ENCODE measurements at regions not wholly inside any gene's neighbourhood (a gene's known extent, or its start where the extent isn't known, plus 50 kb on each side); places are given as distances from the start of the nearest gene placed in this dataset.
A peak's percentile ranks its signal among the peaks of the same experiment; 100 is the strongest.

- TF ChIP-seq ZNF70 (CRISPR knock-in tag; IDR thresholded peaks at IDR 0.05), result no peak
- TF ChIP-seq CSDC2 (CRISPR knock-in tag; IDR thresholded peaks at IDR 0.05), result no peak
- TF ChIP-seq, protein P1, sequence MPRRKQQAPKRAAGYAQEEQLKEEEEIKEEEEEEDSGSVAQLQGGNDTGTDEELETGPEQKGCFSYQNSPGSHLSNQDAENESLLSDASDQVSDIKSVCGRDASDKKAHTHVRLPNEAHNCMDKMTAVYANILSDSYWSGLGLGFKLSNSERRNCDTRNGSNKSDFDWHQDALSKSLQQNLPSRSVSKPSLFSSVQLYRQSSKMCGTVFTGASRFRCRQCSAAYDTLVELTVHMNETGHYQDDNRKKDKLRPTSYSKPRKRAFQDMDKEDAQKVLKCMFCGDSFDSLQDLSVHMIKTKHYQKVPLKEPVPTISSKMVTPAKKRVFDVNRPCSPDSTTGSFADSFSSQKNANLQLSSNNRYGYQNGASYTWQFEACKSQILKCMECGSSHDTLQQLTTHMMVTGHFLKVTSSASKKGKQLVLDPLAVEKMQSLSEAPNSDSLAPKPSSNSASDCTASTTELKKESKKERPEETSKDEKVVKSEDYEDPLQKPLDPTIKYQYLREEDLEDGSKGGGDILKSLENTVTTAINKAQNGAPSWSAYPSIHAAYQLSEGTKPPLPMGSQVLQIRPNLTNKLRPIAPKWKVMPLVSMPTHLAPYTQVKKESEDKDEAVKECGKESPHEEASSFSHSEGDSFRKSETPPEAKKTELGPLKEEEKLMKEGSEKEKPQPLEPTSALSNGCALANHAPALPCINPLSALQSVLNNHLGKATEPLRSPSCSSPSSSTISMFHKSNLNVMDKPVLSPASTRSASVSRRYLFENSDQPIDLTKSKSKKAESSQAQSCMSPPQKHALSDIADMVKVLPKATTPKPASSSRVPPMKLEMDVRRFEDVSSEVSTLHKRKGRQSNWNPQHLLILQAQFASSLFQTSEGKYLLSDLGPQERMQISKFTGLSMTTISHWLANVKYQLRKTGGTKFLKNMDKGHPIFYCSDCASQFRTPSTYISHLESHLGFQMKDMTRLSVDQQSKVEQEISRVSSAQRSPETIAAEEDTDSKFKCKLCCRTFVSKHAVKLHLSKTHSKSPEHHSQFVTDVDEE (CRISPR knock-in tag; IDR thresholded peaks at IDR 0.05), result no peak
- TF ChIP-seq GLIS3 (CRISPR knock-in tag; IDR thresholded peaks at IDR 0.05), result no peak
- TF ChIP-seq ARNTL (CRISPR knock-in tag; IDR thresholded peaks at IDR 0.05; ENCODE audit: borderline replicate concordance, low read depth), result no peak
- no peak for TF ChIP-seq ZFP30 (CRISPR knock-in tag; IDR thresholded peaks at IDR 0.05)
- TF ChIP-seq RARB (CRISPR knock-in tag; IDR thresholded peaks at IDR 0.05), result no peak
- ATAC-seq, result no peak
These were observed 395.7 kb upstream of the PDE3A start for GRCh38 chr12:19972325-19973288.

GRCh38 chr12:19978193-19978592, 390.1 kb upstream of the PDE3A start:
- TF ChIP-seq TCF4 (CRISPR knock-in tag; IDR thresholded peaks at IDR 0.05; ENCODE audit: borderline replicate concordance) (peak; percentile 56), CREB5 (CRISPR knock-in tag; IDR thresholded peaks at IDR 0.05; ENCODE audit: low read depth) (no peak)
- peak; percentile 90 for ATAC-seq

GRCh38 chr12:19979584-19979983, 388.8 kb upstream of the PDE3A start:
- no peak for ATAC-seq
- TF ChIP-seq ARNTL (CRISPR knock-in tag; IDR thresholded peaks at IDR 0.05; ENCODE audit: borderline replicate concordance, low read depth) (no peak), PATZ1 (CRISPR knock-in tag; IDR thresholded peaks at IDR 0.05; ENCODE audit: borderline replicate concordance) (no peak), ZFP30 (CRISPR knock-in tag; IDR thresholded peaks at IDR 0.05) (no peak), OSR1 (CRISPR knock-in tag; IDR thresholded peaks at IDR 0.05) (no peak)

DNA sequence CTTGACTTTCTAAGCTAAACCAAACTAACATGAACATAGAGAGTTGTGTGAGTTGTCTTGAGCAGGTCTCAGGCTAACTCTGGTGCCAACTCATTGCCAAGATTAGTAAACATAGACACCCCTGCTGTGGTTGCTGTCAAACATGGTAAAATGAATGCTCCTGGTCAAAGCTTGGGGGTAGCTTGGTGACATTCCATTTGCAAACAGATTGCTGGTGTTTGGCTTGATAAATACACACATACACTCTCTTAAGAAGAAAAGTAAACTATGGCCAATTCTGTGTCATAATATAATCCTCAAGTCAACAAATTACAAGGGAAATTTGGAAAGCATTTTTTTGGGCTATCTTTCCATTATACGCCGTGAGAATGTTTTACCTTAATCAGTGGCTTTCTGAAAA, 386.4 kb upstream of the PDE3A start:
- TF ChIP-seq, protein P2, sequence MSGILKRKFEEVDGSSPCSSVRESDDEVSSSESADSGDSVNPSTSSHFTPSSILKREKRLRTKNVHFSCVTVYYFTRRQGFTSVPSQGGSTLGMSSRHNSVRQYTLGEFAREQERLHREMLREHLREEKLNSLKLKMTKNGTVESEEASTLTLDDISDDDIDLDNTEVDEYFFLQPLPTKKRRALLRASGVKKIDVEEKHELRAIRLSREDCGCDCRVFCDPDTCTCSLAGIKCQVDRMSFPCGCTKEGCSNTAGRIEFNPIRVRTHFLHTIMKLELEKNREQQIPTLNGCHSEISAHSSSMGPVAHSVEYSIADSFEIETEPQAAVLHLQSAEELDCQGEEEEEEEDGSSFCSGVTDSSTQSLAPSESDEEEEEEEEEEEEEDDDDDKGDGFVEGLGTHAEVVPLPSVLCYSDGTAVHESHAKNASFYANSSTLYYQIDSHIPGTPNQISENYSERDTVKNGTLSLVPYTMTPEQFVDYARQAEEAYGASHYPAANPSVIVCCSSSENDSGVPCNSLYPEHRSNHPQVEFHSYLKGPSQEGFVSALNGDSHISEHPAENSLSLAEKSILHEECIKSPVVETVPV (CRISPR knock-in tag; IDR thresholded peaks at IDR 0.05), result no peak
- TF ChIP-seq SNAI2 (CRISPR knock-in tag; IDR thresholded peaks at IDR 0.05) (no peak), OSR1 (CRISPR knock-in tag; IDR thresholded peaks at IDR 0.05) (no peak), TOX (CRISPR knock-in tag; IDR thresholded peaks at IDR 0.05; ENCODE audit: borderline replicate concordance) (no peak), PPARA (CRISPR knock-in tag; IDR thresholded peaks at IDR 0.05; ENCODE audit: borderline replicate concordance) (no peak), POU6F1 (CRISPR knock-in tag; IDR thresholded peaks at IDR 0.05; ENCODE audit: borderline replicate concordance, low read depth) (no peak), CSDC2 (CRISPR knock-in tag; IDR thresholded peaks at IDR 0.05) (no peak), ZFP30 (CRISPR knock-in tag; IDR thresholded peaks at IDR 0.05) (no peak), ZNF70 (CRISPR knock-in tag; IDR thresholded peaks at IDR 0.05) (no peak), ESRRG (CRISPR knock-in tag; IDR thresholded peaks at IDR 0.05) (no peak)
- TF ChIP-seq, protein P1 (CRISPR knock-in tag; IDR thresholded peaks at IDR 0.05), result no peak
- no peak for ATAC-seq

All from SK-N-SH treated with all-trans-retinoic acid at 6 μM for 48 hours (cell line).